DND-41 (cell line): ENCODE measurements at regions not wholly inside any gene's neighbourhood (a gene's known extent, or its start where the extent isn't known, plus 50 kb on each side); places are given as distances from the start of the nearest gene placed in this dataset.

ENCODE experiments used
- EZH2 ChIP-seq: IDR thresholded peaks from 3 replicates; pipeline ENCODE4 v1.6.1; 2012; ENCODE audit warnings: borderline replicate concordance, low read depth, mild to moderate bottlenecking, moderate library complexity, low read length, inconsistent platforms; ENCODE audit not compliant: severe bottlenecking
- TF ChIP-seq, protein P1 (sequence below): IDR thresholded peaks from 2 replicates; pipeline ENCODE4 v1.5.1; 2012; ENCODE audit warnings: borderline replicate concordance, low read length, moderate library complexity, mild to moderate bottlenecking; ENCODE audit not compliant: poor library complexity, severe bottlenecking; ENCODE audit errors: extremely low read depth

DNA sequence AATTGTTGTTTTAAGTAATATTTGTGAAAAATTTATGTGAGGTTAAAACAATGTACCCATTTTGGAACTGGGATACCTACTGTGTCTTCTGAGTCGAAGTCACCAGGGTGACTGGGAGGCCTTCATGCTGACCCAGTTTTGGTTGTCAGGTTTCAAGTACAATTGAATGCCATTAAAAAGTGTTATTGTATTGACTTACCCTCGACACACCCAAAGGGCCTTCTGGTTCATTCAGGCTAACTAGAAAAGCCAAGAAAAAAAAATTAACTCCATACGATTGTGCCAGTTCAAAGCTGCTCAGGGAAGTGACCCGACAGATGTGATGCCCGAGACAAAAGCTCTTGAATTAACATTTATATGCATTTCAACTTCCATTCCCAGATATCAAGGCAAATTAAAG is 190.0 kb downstream of the ST6GAL2 start:
- TF ChIP-seq, protein P1, sequence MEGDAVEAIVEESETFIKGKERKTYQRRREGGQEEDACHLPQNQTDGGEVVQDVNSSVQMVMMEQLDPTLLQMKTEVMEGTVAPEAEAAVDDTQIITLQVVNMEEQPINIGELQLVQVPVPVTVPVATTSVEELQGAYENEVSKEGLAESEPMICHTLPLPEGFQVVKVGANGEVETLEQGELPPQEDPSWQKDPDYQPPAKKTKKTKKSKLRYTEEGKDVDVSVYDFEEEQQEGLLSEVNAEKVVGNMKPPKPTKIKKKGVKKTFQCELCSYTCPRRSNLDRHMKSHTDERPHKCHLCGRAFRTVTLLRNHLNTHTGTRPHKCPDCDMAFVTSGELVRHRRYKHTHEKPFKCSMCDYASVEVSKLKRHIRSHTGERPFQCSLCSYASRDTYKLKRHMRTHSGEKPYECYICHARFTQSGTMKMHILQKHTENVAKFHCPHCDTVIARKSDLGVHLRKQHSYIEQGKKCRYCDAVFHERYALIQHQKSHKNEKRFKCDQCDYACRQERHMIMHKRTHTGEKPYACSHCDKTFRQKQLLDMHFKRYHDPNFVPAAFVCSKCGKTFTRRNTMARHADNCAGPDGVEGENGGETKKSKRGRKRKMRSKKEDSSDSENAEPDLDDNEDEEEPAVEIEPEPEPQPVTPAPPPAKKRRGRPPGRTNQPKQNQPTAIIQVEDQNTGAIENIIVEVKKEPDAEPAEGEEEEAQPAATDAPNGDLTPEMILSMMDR, result no peak
- no peak for TF ChIP-seq EZH2
